HG02938 (cell line): ENCODE measurements at regions not wholly inside any gene's neighbourhood (a gene's known extent, or its start where the extent isn't known, plus 50 kb on each side); places are given as distances from the start of the nearest gene placed in this dataset.

ENCODE experiments used
- ATAC-seq: cut with Tn5 transposase; IDR thresholded peaks from one replicate; pipeline ENCODE4 v1.9.1; 2021; ENCODE audit warnings: mild to moderate bottlenecking, moderate library complexity; ENCODE audit not compliant: unreplicated experiment

GRCh38 chr2:18154259-18154658 is 275.8 kb downstream of the KCNS3 start:
- no peak for ATAC-seq

GRCh38 chr2:18153741-18154140 is 275.3 kb downstream of the KCNS3 start:
- no peak for ATAC-seq

- no peak for ATAC-seq
Observed at GRCh38 chr2:18151237-18151636, 272.8 kb downstream of the KCNS3 start.

GRCh38 chr2:18149660-18150246 is 271.3 kb downstream of the KCNS3 start:
- peak; percentile 73 for ATAC-seq

GRCh38 chr2:18136881-18137475 is 258.5 kb downstream of the KCNS3 start:
- no peak for ATAC-seq

GRCh38 chr2:18133310-18133709 is 254.8 kb downstream of the KCNS3 start:
- no peak for ATAC-seq

GRCh38 chr2:18132697-18133096 is 254.2 kb downstream of the KCNS3 start:
- ATAC-seq, result no peak

GRCh38 chr2:18131761-18132160 is 253.3 kb downstream of the KCNS3 start:
- ATAC-seq, result no peak

GRCh38 chr2:18129348-18129747 is 250.9 kb downstream of the KCNS3 start:
- no peak for ATAC-seq

- ATAC-seq, result no peak
Observed at GRCh38 chr2:18125303-18125702, 246.8 kb downstream of the KCNS3 start.

GRCh38 chr2:18124116-18124835 is 245.8 kb downstream of the KCNS3 start:
- no peak for ATAC-seq

- ATAC-seq, result no peak
Observed at GRCh38 chr2:18123577-18123976, 245.1 kb downstream of the KCNS3 start.

GRCh38 chr2:18123211-18123570 is 244.7 kb downstream of the KCNS3 start:
- no peak for ATAC-seq

GRCh38 chr2:18122544-18123210 is 244.2 kb downstream of the KCNS3 start:
- no peak for ATAC-seq

- no peak for ATAC-seq
Observed at GRCh38 chr2:18119883-18120282, 241.4 kb downstream of the KCNS3 start.

GRCh38 chr2:18118703-18119102 is 240.2 kb downstream of the KCNS3 start:
- no peak for ATAC-seq

GRCh38 chr2:18117592-18117991 is 239.1 kb downstream of the KCNS3 start:
- peak; percentile 95 for ATAC-seq

GRCh38 chr2:18110222-18110621 is 231.8 kb downstream of the KCNS3 start:
- no peak for ATAC-seq

GRCh38 chr2:18106841-18107240 is 228.4 kb downstream of the KCNS3 start:
- ATAC-seq, result no peak

GRCh38 chr2:18105929-18106328 is 227.5 kb downstream of the KCNS3 start:
- ATAC-seq, result no peak

- ATAC-seq, result no peak
Observed at GRCh38 chr2:18104595-18105224, 226.2 kb downstream of the KCNS3 start.
